NCI-H1105 treated with DMSO at 0.1 percent for 48 hours (cell line): ENCODE measurements at regions not wholly inside any gene's neighbourhood (a gene's known extent, or its start where the extent isn't known, plus 50 kb on each side); places are given as distances from the start of the nearest gene placed in this dataset.

Experiments used
- DNase-seq: peaks from one replicate; lab custom pipeline; 2025; lab: John Stamatoyannopoulos, UW

- DNase-seq: no peak
Measured at GRCh38 chr15:98144388-98144787, 183.9 kb downstream of the ARRDC4 start.

GRCh38 chr15:98146031-98146820 is 185.7 kb downstream of the ARRDC4 start:
- no peak for DNase-seq

GRCh38 chr15:98147415-98147814 is 186.9 kb downstream of the ARRDC4 start:
- no peak for DNase-seq

GRCh38 chr15:98150084-98150483 is 189.6 kb downstream of the ARRDC4 start:
- DNase-seq: no peak

GRCh38 chr15:98150536-98150935 is 190.0 kb downstream of the ARRDC4 start:
- no peak for DNase-seq

GRCh38 chr15:98151096-98151495 is 190.6 kb downstream of the ARRDC4 start:
- DNase-seq: no peak

- no peak for DNase-seq
Measured at GRCh38 chr15:98152156-98152555, 191.7 kb downstream of the ARRDC4 start.

- no peak for DNase-seq
Measured at GRCh38 chr15:98154863-98155262, 194.4 kb downstream of the ARRDC4 start.

GRCh38 chr15:98155356-98155755 is 194.9 kb downstream of the ARRDC4 start:
- DNase-seq: no peak

GRCh38 chr15:98160236-98160635 is 199.7 kb downstream of the ARRDC4 start:
- DNase-seq: no peak

GRCh38 chr15:98163319-98164045 is 203.0 kb downstream of the ARRDC4 start:
- DNase-seq: no peak

- no peak for DNase-seq
Measured at GRCh38 chr15:98164571-98164970, 204.1 kb downstream of the ARRDC4 start.

GRCh38 chr15:98164986-98165385 is 204.5 kb downstream of the ARRDC4 start:
- DNase-seq: no peak

GRCh38 chr15:98167722-98168268 is 207.3 kb downstream of the ARRDC4 start:
- DNase-seq: no peak

GRCh38 chr15:98169551-98169950 is 209.0 kb downstream of the ARRDC4 start:
- no peak for DNase-seq

GRCh38 chr15:98174286-98174685 is 213.8 kb downstream of the ARRDC4 start:
- no peak for DNase-seq

- DNase-seq: no peak
Measured at GRCh38 chr15:98174841-98175240, 214.3 kb downstream of the ARRDC4 start.

GRCh38 chr15:98177966-98178592 is 217.6 kb downstream of the ARRDC4 start:
- peak; percentile 20 for DNase-seq

GRCh38 chr15:98178861-98179260 is 218.4 kb downstream of the ARRDC4 start:
- DNase-seq: no peak

GRCh38 chr15:98187549-98187948 is 227.0 kb downstream of the ARRDC4 start:
- no peak for DNase-seq

GRCh38 chr15:98190914-98191313 is 230.4 kb downstream of the ARRDC4 start:
- no peak for DNase-seq

GRCh38 chr15:98195796-98196195 is 235.3 kb downstream of the ARRDC4 start:
- no peak for DNase-seq

- DNase-seq: no peak
Measured at GRCh38 chr15:98196371-98196770, 235.9 kb downstream of the ARRDC4 start.
